ENCODE measurements at regions not wholly inside any gene's neighbourhood (a gene's known extent, or its start where the extent isn't known, plus 50 kb on each side); places are given as distances from the start of the nearest gene placed in this dataset.
A peak's percentile ranks its signal among the peaks of the same experiment; 100 is the strongest.
"Not testable (repeated sequence)": the region's sequence is repeated elsewhere in the genome, so short reads cannot be mapped to it uniquely, and the experiment has no call there.

DNA sequence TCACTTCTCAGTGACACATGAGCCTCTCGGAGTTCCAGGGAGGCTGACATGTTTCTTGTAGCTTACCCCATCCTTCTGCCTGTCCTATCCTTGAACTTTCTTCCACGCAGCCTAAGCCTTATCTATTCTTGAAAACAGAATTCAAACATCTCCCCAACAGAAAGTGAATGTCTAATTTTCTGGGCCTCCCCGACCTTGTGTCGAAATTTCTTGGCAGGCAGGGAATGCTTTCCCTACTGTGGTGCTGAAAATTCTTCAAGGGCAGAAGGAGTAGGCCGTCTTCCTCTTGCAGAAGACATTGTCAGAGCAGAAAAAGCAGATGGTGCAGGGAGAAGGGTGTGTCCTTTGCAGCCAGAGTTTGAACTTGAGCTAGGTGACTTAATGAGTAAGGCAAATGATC, 63.0 kb upstream of the TCL1B start:
- FAIRE-seq (no peak), DNase-seq (ENCODE audit: low read depth in 1 of 2, low spot score in 1 of 2) (no peak), ATAC-seq (no peak)
- Histone ChIP-seq H3K4me2 (no peak overlapping the region), H3K4me1 (no peaks in the 10 kb centered on the region), H3K9me3 (no peaks in the 10 kb centered on the region), H3K27ac (no peak overlapping the region), H3K4me3 (no peak overlapping the region)
- ChIA-PET CTCF (no interaction called here), POLR2A (no interaction called here)
- TF ChIP-seq, protein P1, sequence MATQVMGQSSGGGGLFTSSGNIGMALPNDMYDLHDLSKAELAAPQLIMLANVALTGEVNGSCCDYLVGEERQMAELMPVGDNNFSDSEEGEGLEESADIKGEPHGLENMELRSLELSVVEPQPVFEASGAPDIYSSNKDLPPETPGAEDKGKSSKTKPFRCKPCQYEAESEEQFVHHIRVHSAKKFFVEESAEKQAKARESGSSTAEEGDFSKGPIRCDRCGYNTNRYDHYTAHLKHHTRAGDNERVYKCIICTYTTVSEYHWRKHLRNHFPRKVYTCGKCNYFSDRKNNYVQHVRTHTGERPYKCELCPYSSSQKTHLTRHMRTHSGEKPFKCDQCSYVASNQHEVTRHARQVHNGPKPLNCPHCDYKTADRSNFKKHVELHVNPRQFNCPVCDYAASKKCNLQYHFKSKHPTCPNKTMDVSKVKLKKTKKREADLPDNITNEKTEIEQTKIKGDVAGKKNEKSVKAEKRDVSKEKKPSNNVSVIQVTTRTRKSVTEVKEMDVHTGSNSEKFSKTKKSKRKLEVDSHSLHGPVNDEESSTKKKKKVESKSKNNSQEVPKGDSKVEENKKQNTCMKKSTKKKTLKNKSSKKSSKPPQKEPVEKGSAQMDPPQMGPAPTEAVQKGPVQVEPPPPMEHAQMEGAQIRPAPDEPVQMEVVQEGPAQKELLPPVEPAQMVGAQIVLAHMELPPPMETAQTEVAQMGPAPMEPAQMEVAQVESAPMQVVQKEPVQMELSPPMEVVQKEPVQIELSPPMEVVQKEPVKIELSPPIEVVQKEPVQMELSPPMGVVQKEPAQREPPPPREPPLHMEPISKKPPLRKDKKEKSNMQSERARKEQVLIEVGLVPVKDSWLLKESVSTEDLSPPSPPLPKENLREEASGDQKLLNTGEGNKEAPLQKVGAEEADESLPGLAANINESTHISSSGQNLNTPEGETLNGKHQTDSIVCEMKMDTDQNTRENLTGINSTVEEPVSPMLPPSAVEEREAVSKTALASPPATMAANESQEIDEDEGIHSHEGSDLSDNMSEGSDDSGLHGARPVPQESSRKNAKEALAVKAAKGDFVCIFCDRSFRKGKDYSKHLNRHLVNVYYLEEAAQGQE (IDR thresholded peaks at IDR 0.05) = peak; percentile 67; the same call in 1 of the 2 replicates
- no peak for TF ChIP-seq HOXB13 (CRISPR knock-in tag; IDR thresholded peaks at IDR 0.05; ENCODE audit: low read depth)
- no peak for TF ChIP-seq POLR2A (IDR thresholded peaks at IDR 0.05; ENCODE audit: low read length)
- 3% methylated on average over 5 of the region's 5 CpGs for WGBS (ENCODE audit: missing lambda C conversion rate)

GRCh38 chr14:95625710-95626109, 60.5 kb upstream of the TCL1B start:
- DNase-seq (ENCODE audit: low read depth in 1 of 2, low spot score in 1 of 2); H3K4me2 ChIP-seq; H3K4me3 ChIP-seq; H3K27ac ChIP-seq; H3K4me1 ChIP-seq; FAIRE-seq; ATAC-seq; H3K9me3 ChIP-seq; POLR2A ChIA-PET: not testable (repeated sequence)
- CTCF ChIA-PET = interaction anchor here (0.8 kb wide), 1 partner anchor 32 kb away, joined by 3 read pairs; no protein-coding TSS in a partner anchor
- WGBS (ENCODE audit: missing lambda C conversion rate) = 0% methylated on average over 2 of the region's 2 CpGs

- Histone ChIP-seq H3K4me3 (no peak overlapping the region), H3K27ac (no peak overlapping the region), H3K4me1 (no peaks in the 10 kb centered on the region), H3K4me2 (no peak overlapping the region), H3K9me3 (no peaks in the 10 kb centered on the region)
- CTCF ChIA-PET = no interaction called here
- POLR2A ChIA-PET = no interaction called here
- ATAC-seq (no peak), FAIRE-seq (no peak), DNase-seq (ENCODE audit: low read depth in 1 of 2, low spot score in 1 of 2) (no peak)
- TF ChIP-seq CHD2 (IDR thresholded peaks at IDR 0.05; ENCODE audit: low read length, partially characterized antibody) (no peak), MYC (IDR thresholded peaks at IDR 0.05; ENCODE audit: borderline replicate concordance, low read length) (no peak), HES2 (IDR thresholded peaks at IDR 0.05) (no peak), USF2 (IDR thresholded peaks at IDR 0.05) (no peak), RNF2 (IDR thresholded peaks at IDR 0.05; ENCODE audit: borderline replicate concordance, low read depth) (no peak), SREBF2 (IDR thresholded peaks at IDR 0.05) (no peak)
Measured at GRCh38 chr14:95635051-95635450, 51.2 kb upstream of the TCL1B start.

All from A549 (cell line).